OCI-LY3 (cell line): ENCODE measurements at regions not wholly inside any gene's neighbourhood (a gene's known extent, or its start where the extent isn't known, plus 50 kb on each side); places are given as distances from the start of the nearest gene placed in this dataset.

ENCODE experiments used
- EZH2phosphoT487 ChIP-seq: fragments of 200-600 bp; shearing (Covaris generic); IDR thresholded peaks from 2 replicates; pipeline ENCODE4 v1.6.1; 2018; ENCODE audit warnings: antibody characterized with exemption, mixed run types, low read depth
- TF ChIP-seq, protein P1 (sequence below): fragments of 200-600, 300-600 bp; sonication (generic); IDR thresholded peaks from 2 replicates; pipeline ENCODE4 v1.5.1; 2014; ENCODE audit warnings: antibody characterized with exemption, low read length, low read depth

- TF ChIP-seq, protein P1, sequence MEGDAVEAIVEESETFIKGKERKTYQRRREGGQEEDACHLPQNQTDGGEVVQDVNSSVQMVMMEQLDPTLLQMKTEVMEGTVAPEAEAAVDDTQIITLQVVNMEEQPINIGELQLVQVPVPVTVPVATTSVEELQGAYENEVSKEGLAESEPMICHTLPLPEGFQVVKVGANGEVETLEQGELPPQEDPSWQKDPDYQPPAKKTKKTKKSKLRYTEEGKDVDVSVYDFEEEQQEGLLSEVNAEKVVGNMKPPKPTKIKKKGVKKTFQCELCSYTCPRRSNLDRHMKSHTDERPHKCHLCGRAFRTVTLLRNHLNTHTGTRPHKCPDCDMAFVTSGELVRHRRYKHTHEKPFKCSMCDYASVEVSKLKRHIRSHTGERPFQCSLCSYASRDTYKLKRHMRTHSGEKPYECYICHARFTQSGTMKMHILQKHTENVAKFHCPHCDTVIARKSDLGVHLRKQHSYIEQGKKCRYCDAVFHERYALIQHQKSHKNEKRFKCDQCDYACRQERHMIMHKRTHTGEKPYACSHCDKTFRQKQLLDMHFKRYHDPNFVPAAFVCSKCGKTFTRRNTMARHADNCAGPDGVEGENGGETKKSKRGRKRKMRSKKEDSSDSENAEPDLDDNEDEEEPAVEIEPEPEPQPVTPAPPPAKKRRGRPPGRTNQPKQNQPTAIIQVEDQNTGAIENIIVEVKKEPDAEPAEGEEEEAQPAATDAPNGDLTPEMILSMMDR = no peak
- no peak for TF ChIP-seq EZH2phosphoT487
Observed at GRCh38 chr18:44156126-44156525, 524.6 kb upstream of the SETBP1 start.
